K562 (cell line): ENCODE measurements at regions not wholly inside any gene's neighbourhood (a gene's known extent, or its start where the extent isn't known, plus 50 kb on each side); places are given as distances from the start of the nearest gene placed in this dataset.

Experiments
- ATAC-seq: fragments of 200-7000 bp; cut with Tn5 transposase; 3 replicates; pipeline ENCODE4 v1.9.1; 2020; ENCODE audit warnings: moderate library complexity
- BruUV-seq: library from RNA; stranded (reverse); fragments of 400-500 nt; replicated peaks from 2 replicates; lab custom pipeline; 2021; lab: Mats Ljungman, UMichigan
- CTCF ChIA-PET: fragments of 300-600 bp; formaldehyde crosslinking; extraction: SDS; loops from one replicate; lab custom pipeline; 2021; ENCODE audit warnings: low intra/inter-chr PET ratio; lab: Yijun Ruan, JAX
- POLR2A ChIA-PET: fragments of 300-600, 350-650 bp; sonication (Branson Sonifier 250); formaldehyde crosslinking; extraction: SDS; loops from one replicate; lab custom pipeline; 2021; ENCODE audit warnings: antibody characterized with exemption, inconsistent platforms; lab: Yijun Ruan, JAX
- DNase-seq, 4 experiments: peaks; one replicate each; pipeline versions ENCODE4 v3.0.0 to v3.0.0-alpha.2; 2011 to 2018; ENCODE audit warnings: low spot score in 3 of 4, mixed read lengths in 3 of 4; ENCODE audit errors: extremely low read depth in 1 of 4
- FAIRE-seq: peaks from 2 replicates; lab custom pipeline; 2011; peaks lifted over from hg19 to GRCh38; lab: Jason Lieb, UNC
- H2AFZ ChIP-seq: 2 replicates; pipeline ENCODE4 v1.6.0; 2011; ENCODE audit warnings: low read depth, low read length, control low read depth, inconsistent platforms
- H3K27ac ChIP-seq: fragments of 200-600 bp; 3 replicates; pipeline ENCODE4 v1.8.0; 2011; ENCODE audit warnings: low read depth, mild to moderate bottlenecking, control low read depth, inconsistent platforms, low read length, moderate library complexity, mixed read lengths; ENCODE audit errors: extremely low read depth
- H3K27me3 ChIP-seq, 2 experiments: fragments of 300-600 bp in 1 of 2; 2 replicates in 1 of 2; 3 replicates in 1 of 2; pipeline versions ENCODE4 v1.6.0 to v1.8.0; 2011; ENCODE audit warnings: inconsistent platforms in 2 of 2, low read length in 2 of 2, mild to moderate bottlenecking in 1 of 2, mixed read lengths in 1 of 2, moderate library complexity in 1 of 2; ENCODE audit not compliant: control insufficient read depth in 2 of 2, insufficient read depth in 2 of 2
- H3K36me3 ChIP-seq: fragments of 300-600 bp; 3 replicates; pipeline ENCODE4 v1.8.0; 2011; ENCODE audit warnings: mild to moderate bottlenecking, low read length, inconsistent platforms; ENCODE audit not compliant: control insufficient read depth, insufficient read depth
- H3K4me1 ChIP-seq, 2 experiments: fragments of 200-600 bp in 1 of 2; replicated peaks in 1 of 2; 2 replicates in 1 of 2; 3 replicates in 1 of 2; pipeline versions ENCODE4 v1.5.1 to v1.8.0; 2011; ENCODE audit warnings: inconsistent platforms in 2 of 2, low read length in 2 of 2, mild to moderate bottlenecking in 1 of 2, mixed read lengths in 1 of 2, moderate library complexity in 1 of 2; ENCODE audit not compliant: control insufficient read depth in 2 of 2, insufficient read depth in 2 of 2
- H3K4me2 ChIP-seq: 2 replicates; pipeline ENCODE4 v1.6.1; 2011; ENCODE audit warnings: low read length, control low read depth, inconsistent platforms, mixed read lengths; ENCODE audit not compliant: insufficient read depth
- H3K4me3 ChIP-seq: fragments of 200-600 bp; sonication (generic), shearing (Covaris generic); 2 replicates; pipeline ENCODE4 v1.5.1; 2016; ENCODE audit warnings: control low read depth, inconsistent platforms
- H3K79me2 ChIP-seq: fragments of 200-600 bp; 3 replicates; pipeline ENCODE4 v1.8.0; 2011; ENCODE audit warnings: low read length, inconsistent platforms; ENCODE audit not compliant: control insufficient read depth, insufficient read depth
- H3K9ac ChIP-seq, 2 experiments: 2 replicates each; pipeline versions ENCODE4 v1.6.0 to v1.6.1; 2011; ENCODE audit warnings: low read depth in 2 of 2, low read length in 2 of 2, control low read depth in 1 of 2, inconsistent platforms in 1 of 2, mild to moderate bottlenecking in 1 of 2, mixed read lengths in 1 of 2; ENCODE audit not compliant: insufficient read depth in 1 of 2
- H3K9me1 ChIP-seq: one replicate; pipeline ENCODE4 v1.6.0; 2011; ENCODE audit warnings: inconsistent platforms, mild to moderate bottlenecking, low read length, moderate library complexity; ENCODE audit not compliant: control insufficient read depth, insufficient read depth
- H3K9me3 ChIP-seq: replicated peaks from 2 replicates; pipeline ENCODE4 v1.5.1; 2011; ENCODE audit warnings: low read depth, low read length, inconsistent platforms; ENCODE audit not compliant: control insufficient read depth, insufficient read depth
- H4K20me1 ChIP-seq: replicated peaks from 2 replicates; pipeline ENCODE4 v1.6.1; 2011; ENCODE audit warnings: low read length, inconsistent platforms, mixed read lengths; ENCODE audit not compliant: control insufficient read depth, insufficient read depth
- GTF2F1 ChIP-seq: IDR thresholded peaks from 2 replicates; pipeline ENCODE4 v1.6.1; 2011; ENCODE audit warnings: low read depth, low read length, improper control_type of control experiment
- PCBP1 ChIP-seq: fragments of 200-400 bp; formaldehyde crosslinking; IDR thresholded peaks from 2 replicates; pipeline ENCODE4 v1.6.1; 2018; ENCODE audit warnings: mild to moderate bottlenecking, low read depth, low read length; ENCODE audit not compliant: poor library complexity, severe bottlenecking
- ZNF134 ChIP-seq: fragments of 250-450 bp; sonication (Bioruptor Pico); conservative IDR thresholded peaks from 2 replicates; pipeline ENCODE4 v1.4.0; 2020
- ZNF318 ChIP-seq, 2 experiments: fragments of 450-650 bp; IDR thresholded peaks; 2 replicates each; pipeline ENCODE4 v1.6.1; 2016; ENCODE audit warnings: mild to moderate bottlenecking in 2 of 2, borderline replicate concordance in 1 of 2, low read depth in 1 of 2, moderate library complexity in 1 of 2
- in situ Hi-C: fragments of 300-500 bp; cut with MboI; formaldehyde crosslinking; loops from 4 replicates; pipeline ENCODE4 v1.15.0; 2018; ENCODE audit warnings: inconsistent platforms, mixed read lengths
- intact Hi-C: fragments of 100-400 bp; cut with micrococcal nuclease; formaldehyde crosslinking; loops from 2 replicates; pipeline ENCODE4 v1.14.2; 2022

DNA sequence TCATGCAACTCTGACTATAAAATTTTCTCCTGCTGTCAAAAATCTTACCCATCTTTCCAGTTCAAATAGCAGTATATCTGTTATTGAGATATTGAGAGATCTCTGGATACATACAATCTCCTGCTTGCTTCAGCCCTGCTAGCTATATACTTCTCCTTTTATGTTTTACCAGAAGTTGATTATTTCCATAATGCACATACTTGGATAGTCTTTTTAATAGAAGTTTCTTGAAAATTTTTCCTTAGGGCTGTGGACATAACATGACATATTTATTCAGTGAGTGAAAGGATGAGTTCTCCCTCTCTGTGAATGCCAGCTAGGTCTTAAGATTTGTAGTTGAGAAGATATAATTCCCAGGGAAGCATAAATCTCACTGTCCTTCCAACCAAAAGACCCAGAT lies 234.1 kb upstream of the NR3C2 start:
- intact Hi-C loops = no loop called here
- TF ChIP-seq GTF2F1 = no peak
- TF ChIP-seq ZNF134 = no peak
- no peak for TF ChIP-seq PCBP1
- no peak for TF ChIP-seq ZNF318 (IDR thresholded peaks at IDR 0.05; ENCODE audit: borderline replicate concordance in 1 of 2, low read depth in 1 of 2)
- H3K4me2 ChIP-seq = no peak overlapping the region
- POLR2A ChIA-PET = no interaction called here
- no TSS peak for BruUV-seq
- in situ Hi-C loops = no loop called here
- no peaks in the 10 kb centered on the region for H4K20me1 ChIP-seq
- H3K4me3 ChIP-seq = no peak overlapping the region
- H2AFZ ChIP-seq = no peak overlapping the region
- H3K79me2 ChIP-seq = no peaks in the 10 kb centered on the region
- ATAC-seq = no peak
- no peak overlapping the region for H3K9ac ChIP-seq
- no peaks in the 10 kb centered on the region for H3K9me1 ChIP-seq
- H3K27ac ChIP-seq = no peak overlapping the region
- DNase-seq = no peak
- FAIRE-seq = no peak
- H3K9me3 ChIP-seq = no peaks in the 10 kb centered on the region; the same call in 1 of the 2 replicates
- H3K27me3 ChIP-seq = no peaks in the 10 kb centered on the region
- no peaks in the 10 kb centered on the region for H3K36me3 ChIP-seq
- CTCF ChIA-PET = no interaction called here
- no peaks in the 10 kb centered on the region for H3K4me1 ChIP-seq
